Endothelial cell (in vitro differentiated cells): ENCODE measurements at regions not wholly inside any gene's neighbourhood (a gene's known extent, or its start where the extent isn't known, plus 50 kb on each side); places are given as distances from the start of the nearest gene placed in this dataset.

ENCODE experiments used
- DNase-seq: peaks from one replicate; pipeline ENCODE4 v3.0.0; 2021; ENCODE audit warnings: low spot score
- H3K27ac Mint-ChIP-seq: one replicate; pipeline ENCODE4 v1.8.0; 2021; ENCODE audit warnings: mixed read lengths, inconsistent platforms; ENCODE audit not compliant: unreplicated experiment
- H3K27me3 Mint-ChIP-seq: one replicate; pipeline ENCODE4 v1.8.0; 2021; ENCODE audit warnings: mild to moderate bottlenecking, moderate library complexity, mixed read lengths, inconsistent platforms; ENCODE audit not compliant: unreplicated experiment
- H3K36me3 Mint-ChIP-seq: one replicate; pipeline ENCODE4 v1.8.0; 2021; ENCODE audit warnings: mild to moderate bottlenecking, low read depth, mixed read lengths, inconsistent platforms; ENCODE audit not compliant: unreplicated experiment
- H3K4me1 Mint-ChIP-seq: one replicate; pipeline ENCODE4 v1.8.0; 2021; ENCODE audit warnings: mild to moderate bottlenecking, mixed read lengths, inconsistent platforms; ENCODE audit not compliant: unreplicated experiment
- H3K4me3 Mint-ChIP-seq: one replicate; pipeline ENCODE4 v1.8.0; 2021; ENCODE audit warnings: mild to moderate bottlenecking, mixed read lengths, inconsistent platforms; ENCODE audit not compliant: unreplicated experiment
- H3K9me3 Mint-ChIP-seq: one replicate; pipeline ENCODE4 v1.8.0; 2021; ENCODE audit warnings: mixed read lengths, inconsistent platforms; ENCODE audit not compliant: unreplicated experiment
- CTCF ChIP-seq: fragments of 200-600 bp; sonication (generic); IDR thresholded peaks from one replicate; pipeline ENCODE4 v1.5.0; 2021; ENCODE audit warnings: antibody characterized with exemption; ENCODE audit not compliant: unreplicated experiment

GRCh38 chr10:131676800-131677421, 223.9 kb upstream of the PPP2R2D start:
- no peak overlapping the region for H3K27ac Mint-ChIP-seq
- no peak overlapping the region for H3K4me3 Mint-ChIP-seq
- H3K4me1 Mint-ChIP-seq: peaks cover 5% of the 10 kb centered on the region
- H3K9me3 Mint-ChIP-seq: no peaks in the 10 kb centered on the region
- no peaks in the 10 kb centered on the region for H3K36me3 Mint-ChIP-seq
- peaks cover 4% of the 10 kb centered on the region for H3K27me3 Mint-ChIP-seq
- peak; percentile 25 for DNase-seq
- TF ChIP-seq CTCF: no peak

GRCh38 chr10:131677671-131678070, 223.1 kb upstream of the PPP2R2D start:
- Mint-ChIP-seq H3K9me3 (no peaks in the 10 kb centered on the region), H3K27ac (no peak overlapping the region)

GRCh38 chr10:131678171-131678570, 222.6 kb upstream of the PPP2R2D start:
- Mint-ChIP-seq H3K4me1 (peaks cover 5% of the 10 kb centered on the region), H3K9me3 (no peaks in the 10 kb centered on the region), H3K36me3 (no peaks in the 10 kb centered on the region), H3K4me3 (no peak overlapping the region), H3K27ac (no peak overlapping the region), H3K27me3 (peaks cover 4% of the 10 kb centered on the region)
- TF ChIP-seq CTCF: no peak
- DNase-seq: no peak

More at GRCh38 chr10:131677671-131678070, 223.1 kb upstream of the PPP2R2D start:
- H3K27me3 Mint-ChIP-seq: peaks cover 4% of the 10 kb centered on the region
- DNase-seq: no peak
- H3K4me1 Mint-ChIP-seq: peaks cover 5% of the 10 kb centered on the region
- no peak for TF ChIP-seq CTCF
- H3K4me3 Mint-ChIP-seq: no peak overlapping the region
- no peaks in the 10 kb centered on the region for H3K36me3 Mint-ChIP-seq

- no peak overlapping the region for H3K27ac Mint-ChIP-seq
- no peaks in the 10 kb centered on the region for H3K27me3 Mint-ChIP-seq
- no peak for DNase-seq
- TF ChIP-seq CTCF: no peak
- no peaks in the 10 kb centered on the region for H3K9me3 Mint-ChIP-seq
- no peak overlapping the region for H3K4me3 Mint-ChIP-seq
- H3K4me1 Mint-ChIP-seq: peaks cover 5% of the 10 kb centered on the region
- H3K36me3 Mint-ChIP-seq: no peaks in the 10 kb centered on the region
Observed at GRCh38 chr10:131678613-131679012, 222.2 kb upstream of the PPP2R2D start.

- H3K36me3 Mint-ChIP-seq: no peaks in the 10 kb centered on the region
- H3K27ac Mint-ChIP-seq: no peak overlapping the region
- peaks cover 5% of the 10 kb centered on the region for H3K4me1 Mint-ChIP-seq
- TF ChIP-seq CTCF: no peak
- DNase-seq: no peak
- H3K27me3 Mint-ChIP-seq: peaks cover 3% of the 10 kb centered on the region
- H3K4me3 Mint-ChIP-seq: no peak overlapping the region
- no peaks in the 10 kb centered on the region for H3K9me3 Mint-ChIP-seq
Observed at GRCh38 chr10:131679926-131680325, 220.9 kb upstream of the PPP2R2D start.
